SK-N-SH treated with all-trans-retinoic acid at 6 μM for 48 hours (cell line): ENCODE measurements at regions not wholly inside any gene's neighbourhood (a gene's known extent, or its start where the extent isn't known, plus 50 kb on each side); places are given as distances from the start of the nearest gene placed in this dataset.

Source experiments
- ATAC-seq: fragments of 200-7000 bp; cut with Tn5 transposase; 3 replicates; pipeline ENCODE4 v1.9.1; 2020; ENCODE audit warnings: mild to moderate bottlenecking, moderate library complexity
- ARNTL ChIP-seq: fragments of 450-650 bp; formaldehyde crosslinking; IDR thresholded peaks from 2 replicates; pipeline ENCODE4 v1.5.0; 2020; ENCODE audit warnings: low read depth, mild to moderate bottlenecking, moderate library complexity, borderline replicate concordance
- BACH2 ChIP-seq: fragments of 250-450 bp; sonication (Bioruptor Pico); IDR thresholded peaks from 2 replicates; pipeline ENCODE4 v1.9.0; 2021; ENCODE audit warnings: mild to moderate bottlenecking, borderline replicate concordance
- CSDC2 ChIP-seq: fragments of 250-450 bp; sonication (Bioruptor Pico); IDR thresholded peaks from 2 replicates; pipeline ENCODE4 v1.5.0; 2020; ENCODE audit warnings: mild to moderate bottlenecking, moderate library complexity
- CSRNP3 ChIP-seq: fragments of 250-450 bp; sonication (Bioruptor Pico); IDR thresholded peaks from 2 replicates; pipeline ENCODE4 v1.5.1; 2021; ENCODE audit warnings: mild to moderate bottlenecking, moderate library complexity
- ESRRG ChIP-seq: fragments of 250-450 bp; sonication (Bioruptor Pico); IDR thresholded peaks from 2 replicates; pipeline ENCODE4 v1.6.1; 2021; ENCODE audit warnings: mild to moderate bottlenecking
- GLIS3 ChIP-seq: fragments of 250-450 bp; sonication (Bioruptor Pico); IDR thresholded peaks from 2 replicates; pipeline ENCODE4 v1.5.0; 2020; ENCODE audit warnings: mild to moderate bottlenecking, moderate library complexity
- ISL1 ChIP-seq: fragments of 250-450 bp; sonication (Bioruptor Pico); IDR thresholded peaks from 2 replicates; pipeline ENCODE4 v2.1.2; 2022; ENCODE audit warnings: mild to moderate bottlenecking, moderate library complexity
- OSR1 ChIP-seq: fragments of 250-450 bp; sonication (Bioruptor Pico); IDR thresholded peaks from 2 replicates; pipeline ENCODE4 v1.8.0; 2022; ENCODE audit warnings: moderate library complexity, mild to moderate bottlenecking, inconsistent platforms
- PPARA ChIP-seq: fragments of 250-450 bp; sonication (Bioruptor Pico); IDR thresholded peaks from 2 replicates; pipeline ENCODE4 v1.5.0; 2020; ENCODE audit warnings: mild to moderate bottlenecking, borderline replicate concordance
- RARB ChIP-seq: fragments of 250-450 bp; sonication (Bioruptor Pico); IDR thresholded peaks from 2 replicates; pipeline ENCODE4 v1.8.0; 2021; ENCODE audit warnings: mild to moderate bottlenecking, moderate library complexity
- SNAI2 ChIP-seq: fragments of 250-450 bp; sonication (Bioruptor Pico); IDR thresholded peaks from 2 replicates; pipeline ENCODE4 v1.5.0; 2020; ENCODE audit warnings: mild to moderate bottlenecking, moderate library complexity
- TCF4 ChIP-seq: fragments of 250-450 bp; sonication (Bioruptor Pico); IDR thresholded peaks from 2 replicates; pipeline ENCODE4 v1.8.0; 2021; ENCODE audit warnings: mild to moderate bottlenecking, moderate library complexity, borderline replicate concordance
- TOX ChIP-seq: fragments of 250-450 bp; sonication (Bioruptor Pico); IDR thresholded peaks from 2 replicates; pipeline ENCODE4 v1.8.0; 2021; ENCODE audit warnings: mild to moderate bottlenecking, moderate library complexity, borderline replicate concordance
- TSHZ2 ChIP-seq: fragments of 250-450 bp; sonication (Bioruptor Pico); IDR thresholded peaks from 2 replicates; pipeline ENCODE4 v1.5.0; 2020; ENCODE audit warnings: mild to moderate bottlenecking, moderate library complexity
- ZC3H10 ChIP-seq: fragments of 250-450 bp; sonication (Bioruptor Pico); IDR thresholded peaks from 2 replicates; pipeline ENCODE4 v1.5.1; 2021; ENCODE audit warnings: mild to moderate bottlenecking, moderate library complexity
- ZFP3 ChIP-seq: fragments of 250-450 bp; sonication (Bioruptor Pico); IDR thresholded peaks from 2 replicates; pipeline ENCODE4 v1.5.0; 2020; ENCODE audit warnings: mild to moderate bottlenecking, moderate library complexity
- ZFP30 ChIP-seq: fragments of 450-650 bp; formaldehyde crosslinking; IDR thresholded peaks from 2 replicates; pipeline ENCODE4 v1.5.0; 2022; ENCODE audit warnings: mild to moderate bottlenecking, moderate library complexity
- ZNF70 ChIP-seq: fragments of 450-650 bp; formaldehyde crosslinking; IDR thresholded peaks from 2 replicates; pipeline ENCODE4 v1.5.0; 2020; ENCODE audit warnings: mild to moderate bottlenecking, moderate library complexity
- ZNF8 ChIP-seq: fragments of 450-650 bp; formaldehyde crosslinking; IDR thresholded peaks from 2 replicates; pipeline ENCODE4 v1.5.0; 2020; ENCODE audit warnings: mild to moderate bottlenecking, moderate library complexity
- TF ChIP-seq, protein P1 (sequence below): fragments of 250-450 bp; sonication (Bioruptor Pico); IDR thresholded peaks from 2 replicates; pipeline ENCODE4 v1.8.0; 2021; ENCODE audit warnings: low read depth, mild to moderate bottlenecking, moderate library complexity, borderline replicate concordance
- TF ChIP-seq, protein P2 (sequence below): fragments of 250-450 bp; sonication (Bioruptor Pico); IDR thresholded peaks from 2 replicates; pipeline ENCODE4 v1.5.1; 2020; ENCODE audit warnings: low read depth, mild to moderate bottlenecking, moderate library complexity
- TF ChIP-seq, protein P3 (sequence below): fragments of 250-450 bp; sonication (Bioruptor Pico); IDR thresholded peaks from 2 replicates; pipeline ENCODE4 v1.8.0; 2020; ENCODE audit warnings: mild to moderate bottlenecking, moderate library complexity, borderline replicate concordance

- TF ChIP-seq ZC3H10, result no peak
- no peak for TF ChIP-seq TOX
- no peak for TF ChIP-seq GLIS3 (CRISPR knock-in tag)
- TF ChIP-seq, protein P1, sequence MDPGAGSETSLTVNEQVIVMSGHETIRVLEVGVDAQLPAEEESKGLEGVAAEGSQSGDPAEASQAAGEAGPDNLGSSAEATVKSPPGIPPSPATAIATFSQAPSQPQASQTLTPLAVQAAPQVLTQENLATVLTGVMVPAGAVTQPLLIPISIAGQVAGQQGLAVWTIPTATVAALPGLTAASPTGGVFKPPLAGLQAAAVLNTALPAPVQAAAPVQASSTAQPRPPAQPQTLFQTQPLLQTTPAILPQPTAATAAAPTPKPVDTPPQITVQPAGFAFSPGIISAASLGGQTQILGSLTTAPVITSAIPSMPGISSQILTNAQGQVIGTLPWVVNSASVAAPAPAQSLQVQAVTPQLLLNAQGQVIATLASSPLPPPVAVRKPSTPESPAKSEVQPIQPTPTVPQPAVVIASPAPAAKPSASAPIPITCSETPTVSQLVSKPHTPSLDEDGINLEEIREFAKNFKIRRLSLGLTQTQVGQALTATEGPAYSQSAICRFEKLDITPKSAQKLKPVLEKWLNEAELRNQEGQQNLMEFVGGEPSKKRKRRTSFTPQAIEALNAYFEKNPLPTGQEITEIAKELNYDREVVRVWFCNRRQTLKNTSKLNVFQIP (CRISPR knock-in tag), result no peak
- no peak for TF ChIP-seq PPARA (CRISPR knock-in tag)
- TF ChIP-seq, protein P2, sequence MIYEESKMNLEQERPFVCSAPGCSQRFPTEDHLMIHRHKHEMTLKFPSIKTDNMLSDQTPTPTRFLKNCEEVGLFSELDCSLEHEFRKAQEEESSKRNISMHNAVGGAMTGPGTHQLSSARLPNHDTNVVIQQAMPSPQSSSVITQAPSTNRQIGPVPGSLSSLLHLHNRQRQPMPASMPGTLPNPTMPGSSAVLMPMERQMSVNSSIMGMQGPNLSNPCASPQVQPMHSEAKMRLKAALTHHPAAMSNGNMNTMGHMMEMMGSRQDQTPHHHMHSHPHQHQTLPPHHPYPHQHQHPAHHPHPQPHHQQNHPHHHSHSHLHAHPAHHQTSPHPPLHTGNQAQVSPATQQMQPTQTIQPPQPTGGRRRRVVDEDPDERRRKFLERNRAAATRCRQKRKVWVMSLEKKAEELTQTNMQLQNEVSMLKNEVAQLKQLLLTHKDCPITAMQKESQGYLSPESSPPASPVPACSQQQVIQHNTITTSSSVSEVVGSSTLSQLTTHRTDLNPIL (CRISPR knock-in tag), result no peak
- no peak for TF ChIP-seq BACH2 (CRISPR knock-in tag)
- TF ChIP-seq ZNF8 (CRISPR knock-in tag), result no peak
- no peak for ATAC-seq
Observed at GRCh38 chr9:15081021-15081753, 171.0 kb upstream of the FREM1 start.

DNA sequence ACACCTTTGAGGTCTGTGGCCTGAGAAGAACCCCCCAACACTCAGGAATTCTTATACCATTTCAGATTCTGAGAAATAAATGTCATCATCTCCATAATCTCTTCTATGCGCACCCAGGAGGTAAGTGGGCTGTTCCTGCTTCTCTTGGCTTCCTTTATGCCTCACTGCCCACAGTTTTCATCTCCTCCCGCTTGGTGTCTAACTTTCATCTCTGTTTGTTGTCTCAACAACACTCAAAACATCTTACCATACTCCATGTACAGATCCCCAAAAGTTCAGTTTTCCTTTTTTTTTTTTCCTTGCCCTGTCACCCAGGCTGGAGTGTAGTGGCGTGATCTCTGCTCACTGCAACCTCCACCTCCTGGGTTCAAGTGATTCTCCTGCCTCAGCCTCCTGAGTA is 170.2 kb upstream of the FREM1 start:
- TF ChIP-seq OSR1 (CRISPR knock-in tag) (no peak), ZFP30 (CRISPR knock-in tag) (no peak), ZNF70 (CRISPR knock-in tag) (no peak), TSHZ2 (CRISPR knock-in tag) (no peak), ARNTL (CRISPR knock-in tag) (no peak), ISL1 (CRISPR knock-in tag) (no peak), ZFP3 (CRISPR knock-in tag) (no peak), CSDC2 (CRISPR knock-in tag) (no peak), CSRNP3 (CRISPR knock-in tag) (no peak), TCF4 (no peak), TOX (no peak), ESRRG (CRISPR knock-in tag) (no peak), RARB (CRISPR knock-in tag) (no peak), ZC3H10 (no peak), ZNF8 (CRISPR knock-in tag) (no peak), SNAI2 (no peak)
- TF ChIP-seq, protein P3, sequence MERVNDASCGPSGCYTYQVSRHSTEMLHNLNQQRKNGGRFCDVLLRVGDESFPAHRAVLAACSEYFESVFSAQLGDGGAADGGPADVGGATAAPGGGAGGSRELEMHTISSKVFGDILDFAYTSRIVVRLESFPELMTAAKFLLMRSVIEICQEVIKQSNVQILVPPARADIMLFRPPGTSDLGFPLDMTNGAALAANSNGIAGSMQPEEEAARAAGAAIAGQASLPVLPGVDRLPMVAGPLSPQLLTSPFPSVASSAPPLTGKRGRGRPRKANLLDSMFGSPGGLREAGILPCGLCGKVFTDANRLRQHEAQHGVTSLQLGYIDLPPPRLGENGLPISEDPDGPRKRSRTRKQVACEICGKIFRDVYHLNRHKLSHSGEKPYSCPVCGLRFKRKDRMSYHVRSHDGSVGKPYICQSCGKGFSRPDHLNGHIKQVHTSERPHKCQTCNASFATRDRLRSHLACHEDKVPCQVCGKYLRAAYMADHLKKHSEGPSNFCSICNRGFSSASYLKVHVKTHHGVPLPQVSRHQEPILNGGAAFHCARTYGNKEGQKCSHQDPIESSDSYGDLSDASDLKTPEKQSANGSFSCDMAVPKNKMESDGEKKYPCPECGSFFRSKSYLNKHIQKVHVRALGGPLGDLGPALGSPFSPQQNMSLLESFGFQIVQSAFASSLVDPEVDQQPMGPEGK (CRISPR knock-in tag), result no peak
- TF ChIP-seq, protein P2 (CRISPR knock-in tag), result no peak
- TF ChIP-seq, protein P1 (CRISPR knock-in tag), result no peak
- TF ChIP-seq, all 23 proteins: peak for 0
- no peak for ATAC-seq
